ENCODE measurements at regions not wholly inside any gene's neighbourhood (a gene's known extent, or its start where the extent isn't known, plus 50 kb on each side); places are given as distances from the start of the nearest gene placed in this dataset.

DNA sequence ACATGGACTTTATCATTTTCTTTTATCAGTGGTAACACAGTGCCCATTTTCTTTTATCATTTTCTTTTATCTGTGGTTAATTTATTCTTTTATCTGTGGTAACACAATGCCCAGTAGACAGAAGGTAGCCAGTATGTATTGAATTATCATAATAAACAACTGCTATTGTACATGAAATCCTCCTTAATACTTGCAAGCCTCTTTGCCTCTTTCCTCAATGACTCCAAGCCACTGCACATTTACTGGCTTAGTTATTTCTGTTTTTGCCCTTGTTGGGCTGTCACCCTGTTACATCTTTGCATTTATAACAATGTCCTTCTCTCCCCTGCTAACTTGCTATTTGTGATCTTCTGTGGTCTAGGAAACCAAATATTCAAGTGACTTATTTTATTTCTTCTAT, 345.0 kb downstream of the ATP23 start:
- ATAC-seq (ENCODE audit: low read depth) (no peak), DNase-seq (no peak)
- Histone ChIP-seq H4K20me1 (ENCODE audit: insufficient read depth, low read length) (no peaks in the 10 kb centered on the region), H2BK20ac (ENCODE audit: low read depth, low read length) (no peak overlapping the region), H4K5ac (ENCODE audit: low read depth, low read length) (no peak overlapping the region), H3K4me1 (ENCODE audit: control insufficient read depth, insufficient read depth, low read length) (no peaks in the 10 kb centered on the region), H3K27me3 (ENCODE audit: control insufficient read depth, insufficient read depth, low read length) (no peaks in the 10 kb centered on the region), H3K9me3 (ENCODE audit: control insufficient read depth, insufficient read depth, low read length) (peaks cover 1% of the 10 kb centered on the region; the same call in 1 of the 2 replicates), H3K18ac (ENCODE audit: low read depth, low read length) (no peak overlapping the region), H3K14ac (replicated peaks; ENCODE audit: low read depth, low read length) (no peak overlapping the region), H3K4me2 (ENCODE audit: low read depth, low read length) (no peak overlapping the region), H3K4ac (ENCODE audit: low read depth, low read length) (no peak overlapping the region), H4K8ac (ENCODE audit: low read depth in 2 of 2, low read length in 2 of 2) (no peak overlapping the region), H3K9ac (ENCODE audit: low read depth, low read length) (no peak overlapping the region), H2BK120ac (ENCODE audit: low read depth, low read length) (no peak overlapping the region), H2BK15ac (ENCODE audit: low read depth, low read length) (no peak overlapping the region), H3K27ac (ENCODE audit: insufficient read depth, low read length) (no peak overlapping the region), H3K23ac (ENCODE audit: low read depth, low read length) (no peak overlapping the region), H3K9me1 (ENCODE audit: insufficient read depth, low read length) (no peaks in the 10 kb centered on the region), H2BK5ac (ENCODE audit: low read depth, low read length, poor library complexity, severe bottlenecking) (no peak overlapping the region), H3K79me1 (ENCODE audit: low read depth in 1 of 2, low read length in 2 of 2) (no peaks in the 10 kb centered on the region), H2AK5ac (ENCODE audit: low read depth, low read length) (no peak overlapping the region), H3K4me3 (ENCODE audit: insufficient read depth, low read depth, low read length) (no peak overlapping the region), H3K36me3 (ENCODE audit: control insufficient read depth, insufficient read depth, low read length) (no peaks in the 10 kb centered on the region), H2AK9ac (replicated peaks; ENCODE audit: low read depth, low read length, poor library complexity) (no peak overlapping the region), H3K56ac (ENCODE audit: extremely low read depth, insufficient read depth, low read length) (no peak overlapping the region), H2AFZ (replicated peaks; ENCODE audit: low read length, poor library complexity) (no peak overlapping the region), H4K91ac (ENCODE audit: insufficient read depth, low read depth, low read length) (no peak overlapping the region)
- ChIA-PET POLR2A (ENCODE audit: unreplicated experiment) (no interaction called here), CTCF (no interaction called here)
- intact Hi-C loops (cut with micrococcal nuclease) (no loop called here), dilution Hi-C loops (cut with HindIII; ENCODE audit: low sequenced_read_pairs, unreplicated experiment) (no loop called here), in situ Hi-C loops (cut with MboI; ENCODE audit: low sequenced_read_pairs) (no loop called here)
- no TSS peak for BruUV-seq (replicated peaks)
- TF ChIP-seq BHLHE40 (IDR thresholded peaks at IDR 0.05; ENCODE audit: low read depth, low read length) (no peak), MAZ (IDR thresholded peaks at IDR 0.05; ENCODE audit: borderline replicate concordance, low read depth, low read length) (no peak), MXI1 (IDR thresholded peaks at IDR 0.05; ENCODE audit: borderline replicate concordance, low read depth, low read length) (no peak), CEBPB (IDR thresholded peaks at IDR 0.05; ENCODE audit: low read depth, low read length) (no peak), FOS (IDR thresholded peaks at IDR 0.05; ENCODE audit: low read depth, low read length) (no peak), RCOR1 (IDR thresholded peaks at IDR 0.05; ENCODE audit: insufficient replicate concordance, low read length) (no peak), RAD21 (IDR thresholded peaks at IDR 0.05; ENCODE audit: low read length) (no peak), RFX5 (IDR thresholded peaks at IDR 0.05; ENCODE audit: low read depth, low read length) (no peak), CHD1 (IDR thresholded peaks at IDR 0.05; ENCODE audit: low read depth, low read length) (no peak), SMC3 (IDR thresholded peaks at IDR 0.05; ENCODE audit: low read depth, low read length) (no peak), POLR2A (IDR thresholded peaks at IDR 0.05; ENCODE audit: low read depth, low read length) (no peak), NFE2L2 (IDR thresholded peaks at IDR 0.05; ENCODE audit: low read depth, low read length) (no peak)
- TF ChIP-seq, protein P1, sequence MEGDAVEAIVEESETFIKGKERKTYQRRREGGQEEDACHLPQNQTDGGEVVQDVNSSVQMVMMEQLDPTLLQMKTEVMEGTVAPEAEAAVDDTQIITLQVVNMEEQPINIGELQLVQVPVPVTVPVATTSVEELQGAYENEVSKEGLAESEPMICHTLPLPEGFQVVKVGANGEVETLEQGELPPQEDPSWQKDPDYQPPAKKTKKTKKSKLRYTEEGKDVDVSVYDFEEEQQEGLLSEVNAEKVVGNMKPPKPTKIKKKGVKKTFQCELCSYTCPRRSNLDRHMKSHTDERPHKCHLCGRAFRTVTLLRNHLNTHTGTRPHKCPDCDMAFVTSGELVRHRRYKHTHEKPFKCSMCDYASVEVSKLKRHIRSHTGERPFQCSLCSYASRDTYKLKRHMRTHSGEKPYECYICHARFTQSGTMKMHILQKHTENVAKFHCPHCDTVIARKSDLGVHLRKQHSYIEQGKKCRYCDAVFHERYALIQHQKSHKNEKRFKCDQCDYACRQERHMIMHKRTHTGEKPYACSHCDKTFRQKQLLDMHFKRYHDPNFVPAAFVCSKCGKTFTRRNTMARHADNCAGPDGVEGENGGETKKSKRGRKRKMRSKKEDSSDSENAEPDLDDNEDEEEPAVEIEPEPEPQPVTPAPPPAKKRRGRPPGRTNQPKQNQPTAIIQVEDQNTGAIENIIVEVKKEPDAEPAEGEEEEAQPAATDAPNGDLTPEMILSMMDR (conservative IDR thresholded peaks at IDR 0.05; ENCODE audit: low read depth, low read length), result no peak
- TF ChIP-seq, protein P2, sequence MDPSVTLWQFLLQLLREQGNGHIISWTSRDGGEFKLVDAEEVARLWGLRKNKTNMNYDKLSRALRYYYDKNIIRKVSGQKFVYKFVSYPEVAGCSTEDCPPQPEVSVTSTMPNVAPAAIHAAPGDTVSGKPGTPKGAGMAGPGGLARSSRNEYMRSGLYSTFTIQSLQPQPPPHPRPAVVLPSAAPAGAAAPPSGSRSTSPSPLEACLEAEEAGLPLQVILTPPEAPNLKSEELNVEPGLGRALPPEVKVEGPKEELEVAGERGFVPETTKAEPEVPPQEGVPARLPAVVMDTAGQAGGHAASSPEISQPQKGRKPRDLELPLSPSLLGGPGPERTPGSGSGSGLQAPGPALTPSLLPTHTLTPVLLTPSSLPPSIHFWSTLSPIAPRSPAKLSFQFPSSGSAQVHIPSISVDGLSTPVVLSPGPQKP (IDR thresholded peaks at IDR 0.05; ENCODE audit: borderline replicate concordance, low read depth, low read length), result no peak
- TF ChIP-seq, protein P3, sequence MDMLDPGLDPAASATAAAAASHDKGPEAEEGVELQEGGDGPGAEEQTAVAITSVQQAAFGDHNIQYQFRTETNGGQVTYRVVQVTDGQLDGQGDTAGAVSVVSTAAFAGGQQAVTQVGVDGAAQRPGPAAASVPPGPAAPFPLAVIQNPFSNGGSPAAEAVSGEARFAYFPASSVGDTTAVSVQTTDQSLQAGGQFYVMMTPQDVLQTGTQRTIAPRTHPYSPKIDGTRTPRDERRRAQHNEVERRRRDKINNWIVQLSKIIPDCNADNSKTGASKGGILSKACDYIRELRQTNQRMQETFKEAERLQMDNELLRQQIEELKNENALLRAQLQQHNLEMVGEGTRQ (IDR thresholded peaks at IDR 0.05; ENCODE audit: low read depth, low read length), result no peak
